ENCODE measurements at regions not wholly inside any gene's neighbourhood (a gene's known extent, or its start where the extent isn't known, plus 50 kb on each side); places are given as distances from the start of the nearest gene placed in this dataset.
"Not testable (repeated sequence)": the region's sequence is repeated elsewhere in the genome, so short reads cannot be mapped to it uniquely, and the experiment has no call there.

- no TSS peak for BruUV-seq (replicated peaks)
- POLR2A ChIA-PET, result no interaction called here
These were observed 54.9 kb upstream of the LYSMD4 start for GRCh38 chr15:99788156-99788555.

DNA sequence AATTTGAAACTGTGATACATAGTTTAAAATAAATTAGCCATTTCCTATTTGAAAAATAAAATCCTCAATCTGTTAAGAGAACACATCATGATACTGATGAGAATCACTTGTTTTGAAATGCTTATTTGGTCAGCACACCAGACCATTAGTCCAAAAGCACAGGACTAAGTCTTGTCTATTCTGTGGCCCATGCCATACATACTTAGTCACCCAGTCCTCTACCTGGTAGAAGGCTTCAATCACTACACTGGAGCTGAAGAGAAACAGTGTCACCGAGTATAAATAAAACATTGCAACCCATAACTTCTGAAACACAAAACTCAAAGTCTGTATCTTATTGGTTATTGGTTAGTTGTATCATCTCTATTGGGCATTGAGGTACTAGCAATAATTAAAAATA, 51.6 kb upstream of the LYSMD4 start:
- FAIRE-seq; H3K79me2 ChIP-seq (ENCODE audit: control insufficient read depth, insufficient read depth, low read length); BruUV-seq (replicated peaks); H2AFZ ChIP-seq (ENCODE audit: low read depth, low read length); H3K9me1 ChIP-seq (ENCODE audit: control insufficient read depth, insufficient read depth, low read length); intact Hi-C loops (cut with micrococcal nuclease); H3K4me2 ChIP-seq (ENCODE audit: insufficient read depth, low read length); POLR2A ChIA-PET; DNase-seq (ENCODE audit: extremely low read depth in 1 of 4, low spot score in 3 of 4); ATAC-seq; H3K4me3 ChIP-seq; in situ Hi-C loops (cut with MboI); H3K27me3 ChIP-seq (ENCODE audit: control insufficient read depth in 2 of 2, insufficient read depth in 2 of 2, low read length in 2 of 2); H3K9ac ChIP-seq (ENCODE audit: insufficient read depth in 1 of 2, low read depth in 2 of 2, low read length in 2 of 2); H4K20me1 ChIP-seq (replicated peaks; ENCODE audit: control insufficient read depth, insufficient read depth, low read length); H3K27ac ChIP-seq (ENCODE audit: extremely low read depth, low read depth, low read length); H3K36me3 ChIP-seq (ENCODE audit: control insufficient read depth, insufficient read depth, low read length); CTCF ChIA-PET (ENCODE audit: low intra/inter-chr PET ratio); H3K4me1 ChIP-seq (replicated peaks in 1 of 2; ENCODE audit: control insufficient read depth in 2 of 2, insufficient read depth in 2 of 2, low read length in 2 of 2); H3K9me3 ChIP-seq (replicated peaks; ENCODE audit: control insufficient read depth, insufficient read depth, low read depth, low read length): not testable (repeated sequence)
- 22% methylated on average over 1 of the region's 1 CpG for WGBS (ENCODE audit: insufficient coverage, low coverage, missing lambda C conversion rate)

More at GRCh38 chr15:99788156-99788555, 54.9 kb upstream of the LYSMD4 start:
- DNase-seq (ENCODE audit: extremely low read depth in 1 of 4, low spot score in 3 of 4) (no peak), ATAC-seq (no peak), FAIRE-seq (no peak)
- no peak overlapping the region for H3K4me3 ChIP-seq
- H3K27me3 ChIP-seq (ENCODE audit: control insufficient read depth in 2 of 2, insufficient read depth in 2 of 2, low read length in 2 of 2), result no peaks in the 10 kb centered on the region; a peak in 1 of 5 replicates
- H3K36me3 ChIP-seq (ENCODE audit: control insufficient read depth, insufficient read depth, low read length), result no peaks in the 10 kb centered on the region
- 0% methylated on average over 2 of the region's 2 CpGs for WGBS (ENCODE audit: insufficient coverage, low coverage, missing lambda C conversion rate)
- in situ Hi-C loops (cut with MboI) (no loop called here), intact Hi-C loops (cut with micrococcal nuclease) (no loop called here)
- no peak overlapping the region for H3K9ac ChIP-seq (ENCODE audit: insufficient read depth in 1 of 2, low read depth in 2 of 2, low read length in 2 of 2)
- H4K20me1 ChIP-seq (replicated peaks; ENCODE audit: control insufficient read depth, insufficient read depth, low read length), result no peaks in the 10 kb centered on the region
- no peaks in the 10 kb centered on the region for H3K79me2 ChIP-seq (ENCODE audit: control insufficient read depth, insufficient read depth, low read length)
- TF ChIP-seq ZNF512 (tag; IDR thresholded peaks at IDR 0.05) (peak; percentile 95), SLC30A9 (CRISPR knock-in tag; IDR thresholded peaks at IDR 0.05) (no peak)
- no peaks in the 10 kb centered on the region for H3K4me1 ChIP-seq (replicated peaks in 1 of 2; ENCODE audit: control insufficient read depth in 2 of 2, insufficient read depth in 2 of 2, low read length in 2 of 2)
- no peaks in the 10 kb centered on the region for H3K9me3 ChIP-seq (replicated peaks; ENCODE audit: control insufficient read depth, insufficient read depth, low read depth, low read length)
- H3K27ac ChIP-seq (ENCODE audit: extremely low read depth, low read depth, low read length), result no peak overlapping the region
- H3K9me1 ChIP-seq (ENCODE audit: control insufficient read depth, insufficient read depth, low read length), result no peaks in the 10 kb centered on the region
- H2AFZ ChIP-seq (ENCODE audit: low read depth, low read length), result no peak overlapping the region
- H3K4me2 ChIP-seq (ENCODE audit: insufficient read depth, low read length), result no peak overlapping the region
- CTCF ChIA-PET (ENCODE audit: low intra/inter-chr PET ratio), result no interaction called here

DNA sequence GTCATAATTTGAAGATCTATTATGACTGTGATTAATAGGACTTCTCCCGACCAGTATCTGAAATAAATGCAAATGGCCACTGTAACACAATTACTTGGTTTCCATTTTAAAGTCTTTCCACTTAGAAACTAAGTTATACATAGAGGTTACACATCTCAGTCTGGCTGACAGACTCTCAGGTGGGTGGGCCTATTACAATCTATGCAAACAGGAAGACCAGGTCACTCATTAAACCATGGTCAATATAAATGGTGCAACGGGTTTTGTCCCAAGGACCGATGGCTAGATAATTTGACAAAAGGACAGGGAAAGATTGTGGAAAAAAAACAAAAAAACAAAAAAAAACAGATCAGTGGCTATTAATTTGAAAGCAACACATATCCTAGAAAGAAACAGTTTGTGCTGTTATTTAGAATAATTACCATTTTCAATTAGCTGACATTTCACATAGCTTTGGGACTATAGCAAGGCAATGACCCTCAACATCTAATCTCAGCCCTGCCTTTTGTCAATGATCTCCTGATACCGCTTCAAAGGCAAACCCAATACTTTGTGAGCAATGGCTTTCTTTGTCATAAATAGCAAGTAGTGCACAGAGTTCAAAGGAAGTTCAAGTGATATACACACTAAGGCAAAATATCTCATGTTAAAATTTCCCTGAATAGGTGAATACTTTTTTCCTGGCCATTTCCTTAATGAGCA, 50.8 kb upstream of the LYSMD4 start:
- ATAC-seq; POLR2A ChIA-PET; FAIRE-seq; H3K4me2 ChIP-seq (ENCODE audit: insufficient read depth, low read length); H3K9me1 ChIP-seq (ENCODE audit: control insufficient read depth, insufficient read depth, low read length); H3K9ac ChIP-seq (ENCODE audit: insufficient read depth in 1 of 2, low read depth in 2 of 2, low read length in 2 of 2); H3K9me3 ChIP-seq (replicated peaks; ENCODE audit: control insufficient read depth, insufficient read depth, low read depth, low read length); H3K4me1 ChIP-seq (replicated peaks in 1 of 2; ENCODE audit: control insufficient read depth in 2 of 2, insufficient read depth in 2 of 2, low read length in 2 of 2); intact Hi-C loops (cut with micrococcal nuclease); H3K27ac ChIP-seq (ENCODE audit: extremely low read depth, low read depth, low read length); H3K27me3 ChIP-seq (ENCODE audit: control insufficient read depth in 2 of 2, insufficient read depth in 2 of 2, low read length in 2 of 2); H3K36me3 ChIP-seq (ENCODE audit: control insufficient read depth, insufficient read depth, low read length); H2AFZ ChIP-seq (ENCODE audit: low read depth, low read length); CTCF ChIA-PET (ENCODE audit: low intra/inter-chr PET ratio); in situ Hi-C loops (cut with MboI); H4K20me1 ChIP-seq (replicated peaks; ENCODE audit: control insufficient read depth, insufficient read depth, low read length); H3K79me2 ChIP-seq (ENCODE audit: control insufficient read depth, insufficient read depth, low read length); H3K4me3 ChIP-seq; DNase-seq (ENCODE audit: extremely low read depth in 1 of 4, low spot score in 3 of 4); BruUV-seq (replicated peaks): not testable (repeated sequence)
- WGBS (ENCODE audit: insufficient coverage, low coverage, missing lambda C conversion rate), result 0% methylated on average over 3 of the region's 4 CpGs
